Panc1 (cell line): ENCODE measurements at regions not wholly inside any gene's neighbourhood (a gene's known extent, or its start where the extent isn't known, plus 50 kb on each side); places are given as distances from the start of the nearest gene placed in this dataset.

ENCODE experiments used
- POLR2AphosphoS5 ChIP-seq: IDR thresholded peaks from 2 replicates; pipeline ENCODE4 v1.6.1; 2012; ENCODE audit warnings: mild to moderate bottlenecking, low read depth, low read length, moderate library complexity
- SIN3A ChIP-seq: IDR thresholded peaks from 2 replicates; pipeline ENCODE4 v1.6.1; 2012; ENCODE audit warnings: low read depth, mild to moderate bottlenecking, low read length, moderate library complexity, borderline replicate concordance; ENCODE audit not compliant: insufficient read depth
- TCF7L2 ChIP-seq: IDR thresholded peaks from 2 replicates; pipeline ENCODE4 v1.6.1; 2011; ENCODE audit warnings: mild to moderate bottlenecking, low read depth, low read length, inconsistent platforms
- TF ChIP-seq, protein P1 (sequence below): fragments of 450-650 bp; IDR thresholded peaks from 2 replicates; pipeline ENCODE4 v1.5.1; 2017; ENCODE audit warnings: mild to moderate bottlenecking
- TF ChIP-seq, protein P2 (sequence below), 2 experiments: IDR thresholded peaks; 2 replicates each; pipeline ENCODE4 v1.6.1; 2011 to 2012; ENCODE audit warnings: low read depth in 2 of 2, control low read depth in 1 of 2, low read length in 1 of 2, mild to moderate bottlenecking in 1 of 2, moderate library complexity in 1 of 2; ENCODE audit not compliant: insufficient read depth in 1 of 2

DNA sequence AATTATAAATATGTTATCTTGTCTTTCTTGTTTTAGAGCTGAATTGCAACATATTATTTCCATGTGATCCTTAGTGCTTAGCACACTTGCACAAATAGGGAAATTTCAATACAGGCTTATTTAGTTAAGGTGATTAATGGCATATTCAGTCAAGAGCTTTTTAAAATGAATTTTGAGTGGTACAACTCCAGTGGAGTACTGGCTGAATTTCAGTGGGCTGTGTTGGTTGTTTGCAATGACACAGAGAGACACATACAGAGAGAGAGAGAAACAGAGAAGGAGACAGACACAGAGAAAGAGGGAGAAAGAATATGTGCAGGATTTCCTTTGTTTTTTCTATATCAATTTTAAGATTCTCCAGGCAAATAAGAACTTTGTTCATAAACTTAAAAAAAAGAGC, 766.9 kb downstream of the DNAJB9 start:
- TF ChIP-seq, protein P1, sequence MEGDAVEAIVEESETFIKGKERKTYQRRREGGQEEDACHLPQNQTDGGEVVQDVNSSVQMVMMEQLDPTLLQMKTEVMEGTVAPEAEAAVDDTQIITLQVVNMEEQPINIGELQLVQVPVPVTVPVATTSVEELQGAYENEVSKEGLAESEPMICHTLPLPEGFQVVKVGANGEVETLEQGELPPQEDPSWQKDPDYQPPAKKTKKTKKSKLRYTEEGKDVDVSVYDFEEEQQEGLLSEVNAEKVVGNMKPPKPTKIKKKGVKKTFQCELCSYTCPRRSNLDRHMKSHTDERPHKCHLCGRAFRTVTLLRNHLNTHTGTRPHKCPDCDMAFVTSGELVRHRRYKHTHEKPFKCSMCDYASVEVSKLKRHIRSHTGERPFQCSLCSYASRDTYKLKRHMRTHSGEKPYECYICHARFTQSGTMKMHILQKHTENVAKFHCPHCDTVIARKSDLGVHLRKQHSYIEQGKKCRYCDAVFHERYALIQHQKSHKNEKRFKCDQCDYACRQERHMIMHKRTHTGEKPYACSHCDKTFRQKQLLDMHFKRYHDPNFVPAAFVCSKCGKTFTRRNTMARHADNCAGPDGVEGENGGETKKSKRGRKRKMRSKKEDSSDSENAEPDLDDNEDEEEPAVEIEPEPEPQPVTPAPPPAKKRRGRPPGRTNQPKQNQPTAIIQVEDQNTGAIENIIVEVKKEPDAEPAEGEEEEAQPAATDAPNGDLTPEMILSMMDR, result no peak
- TF ChIP-seq TCF7L2 (no peak), POLR2AphosphoS5 (no peak), SIN3A (no peak)
- TF ChIP-seq, protein P2, sequence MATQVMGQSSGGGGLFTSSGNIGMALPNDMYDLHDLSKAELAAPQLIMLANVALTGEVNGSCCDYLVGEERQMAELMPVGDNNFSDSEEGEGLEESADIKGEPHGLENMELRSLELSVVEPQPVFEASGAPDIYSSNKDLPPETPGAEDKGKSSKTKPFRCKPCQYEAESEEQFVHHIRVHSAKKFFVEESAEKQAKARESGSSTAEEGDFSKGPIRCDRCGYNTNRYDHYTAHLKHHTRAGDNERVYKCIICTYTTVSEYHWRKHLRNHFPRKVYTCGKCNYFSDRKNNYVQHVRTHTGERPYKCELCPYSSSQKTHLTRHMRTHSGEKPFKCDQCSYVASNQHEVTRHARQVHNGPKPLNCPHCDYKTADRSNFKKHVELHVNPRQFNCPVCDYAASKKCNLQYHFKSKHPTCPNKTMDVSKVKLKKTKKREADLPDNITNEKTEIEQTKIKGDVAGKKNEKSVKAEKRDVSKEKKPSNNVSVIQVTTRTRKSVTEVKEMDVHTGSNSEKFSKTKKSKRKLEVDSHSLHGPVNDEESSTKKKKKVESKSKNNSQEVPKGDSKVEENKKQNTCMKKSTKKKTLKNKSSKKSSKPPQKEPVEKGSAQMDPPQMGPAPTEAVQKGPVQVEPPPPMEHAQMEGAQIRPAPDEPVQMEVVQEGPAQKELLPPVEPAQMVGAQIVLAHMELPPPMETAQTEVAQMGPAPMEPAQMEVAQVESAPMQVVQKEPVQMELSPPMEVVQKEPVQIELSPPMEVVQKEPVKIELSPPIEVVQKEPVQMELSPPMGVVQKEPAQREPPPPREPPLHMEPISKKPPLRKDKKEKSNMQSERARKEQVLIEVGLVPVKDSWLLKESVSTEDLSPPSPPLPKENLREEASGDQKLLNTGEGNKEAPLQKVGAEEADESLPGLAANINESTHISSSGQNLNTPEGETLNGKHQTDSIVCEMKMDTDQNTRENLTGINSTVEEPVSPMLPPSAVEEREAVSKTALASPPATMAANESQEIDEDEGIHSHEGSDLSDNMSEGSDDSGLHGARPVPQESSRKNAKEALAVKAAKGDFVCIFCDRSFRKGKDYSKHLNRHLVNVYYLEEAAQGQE (IDR thresholded peaks at IDR 0.05; ENCODE audit: insufficient read depth in 1 of 2, low read depth in 2 of 2, low read length in 1 of 2), result no peak
